K562 (cell line): ENCODE measurements at regions not wholly inside any gene's neighbourhood (a gene's known extent, or its start where the extent isn't known, plus 50 kb on each side); places are given as distances from the start of the nearest gene placed in this dataset.

Experiments
- ATAC-seq: fragments of 200-7000 bp; cut with Tn5 transposase; 3 replicates; pipeline ENCODE4 v1.9.1; 2020; ENCODE audit warnings: moderate library complexity
- BruUV-seq: library from RNA; stranded (reverse); fragments of 400-500 nt; replicated peaks from 2 replicates; lab custom pipeline; 2021; lab: Mats Ljungman, UMichigan
- CTCF ChIA-PET: fragments of 300-600 bp; formaldehyde crosslinking; extraction: SDS; loops from one replicate; lab custom pipeline; 2021; ENCODE audit warnings: low intra/inter-chr PET ratio; lab: Yijun Ruan, JAX
- POLR2A ChIA-PET: fragments of 300-600, 350-650 bp; sonication (Branson Sonifier 250); formaldehyde crosslinking; extraction: SDS; loops from one replicate; lab custom pipeline; 2021; ENCODE audit warnings: antibody characterized with exemption, inconsistent platforms; lab: Yijun Ruan, JAX
- DNase-seq, 4 experiments: peaks; one replicate each; pipeline versions ENCODE4 v3.0.0 to v3.0.0-alpha.2; 2011 to 2018; ENCODE audit warnings: low spot score in 3 of 4, mixed read lengths in 3 of 4; ENCODE audit errors: extremely low read depth in 1 of 4
- FAIRE-seq: peaks from 2 replicates; lab custom pipeline; 2011; peaks lifted over from hg19 to GRCh38; lab: Jason Lieb, UNC
- H2AFZ ChIP-seq: 2 replicates; pipeline ENCODE4 v1.6.0; 2011; ENCODE audit warnings: low read depth, low read length, control low read depth, inconsistent platforms
- H3K27ac ChIP-seq: fragments of 200-600 bp; 3 replicates; pipeline ENCODE4 v1.8.0; 2011; ENCODE audit warnings: low read depth, mild to moderate bottlenecking, control low read depth, inconsistent platforms, low read length, moderate library complexity, mixed read lengths; ENCODE audit errors: extremely low read depth
- H3K27me3 ChIP-seq, 2 experiments: fragments of 300-600 bp in 1 of 2; 2 replicates in 1 of 2; 3 replicates in 1 of 2; pipeline versions ENCODE4 v1.6.0 to v1.8.0; 2011; ENCODE audit warnings: inconsistent platforms in 2 of 2, low read length in 2 of 2, mild to moderate bottlenecking in 1 of 2, mixed read lengths in 1 of 2, moderate library complexity in 1 of 2; ENCODE audit not compliant: control insufficient read depth in 2 of 2, insufficient read depth in 2 of 2
- H3K36me3 ChIP-seq: fragments of 300-600 bp; 3 replicates; pipeline ENCODE4 v1.8.0; 2011; ENCODE audit warnings: mild to moderate bottlenecking, low read length, inconsistent platforms; ENCODE audit not compliant: control insufficient read depth, insufficient read depth
- H3K4me1 ChIP-seq, 2 experiments: fragments of 200-600 bp in 1 of 2; replicated peaks in 1 of 2; 2 replicates in 1 of 2; 3 replicates in 1 of 2; pipeline versions ENCODE4 v1.5.1 to v1.8.0; 2011; ENCODE audit warnings: inconsistent platforms in 2 of 2, low read length in 2 of 2, mild to moderate bottlenecking in 1 of 2, mixed read lengths in 1 of 2, moderate library complexity in 1 of 2; ENCODE audit not compliant: control insufficient read depth in 2 of 2, insufficient read depth in 2 of 2
- H3K4me2 ChIP-seq: 2 replicates; pipeline ENCODE4 v1.6.1; 2011; ENCODE audit warnings: low read length, control low read depth, inconsistent platforms, mixed read lengths; ENCODE audit not compliant: insufficient read depth
- H3K4me3 ChIP-seq: fragments of 200-600 bp; sonication (generic), shearing (Covaris generic); 2 replicates; pipeline ENCODE4 v1.5.1; 2016; ENCODE audit warnings: control low read depth, inconsistent platforms
- H3K79me2 ChIP-seq: fragments of 200-600 bp; 3 replicates; pipeline ENCODE4 v1.8.0; 2011; ENCODE audit warnings: low read length, inconsistent platforms; ENCODE audit not compliant: control insufficient read depth, insufficient read depth
- H3K9ac ChIP-seq, 2 experiments: 2 replicates each; pipeline versions ENCODE4 v1.6.0 to v1.6.1; 2011; ENCODE audit warnings: low read depth in 2 of 2, low read length in 2 of 2, control low read depth in 1 of 2, inconsistent platforms in 1 of 2, mild to moderate bottlenecking in 1 of 2, mixed read lengths in 1 of 2; ENCODE audit not compliant: insufficient read depth in 1 of 2
- H3K9me1 ChIP-seq: one replicate; pipeline ENCODE4 v1.6.0; 2011; ENCODE audit warnings: inconsistent platforms, mild to moderate bottlenecking, low read length, moderate library complexity; ENCODE audit not compliant: control insufficient read depth, insufficient read depth
- H3K9me3 ChIP-seq: replicated peaks from 2 replicates; pipeline ENCODE4 v1.5.1; 2011; ENCODE audit warnings: low read depth, low read length, inconsistent platforms; ENCODE audit not compliant: control insufficient read depth, insufficient read depth
- H4K20me1 ChIP-seq: replicated peaks from 2 replicates; pipeline ENCODE4 v1.6.1; 2011; ENCODE audit warnings: low read length, inconsistent platforms, mixed read lengths; ENCODE audit not compliant: control insufficient read depth, insufficient read depth
- ID3 ChIP-seq, 2 experiments: fragments of 250-450 bp in 1 of 2; fragments of 450-650 bp in 1 of 2; sonication (Bioruptor Pico) in 1 of 2; IDR thresholded peaks; 2 replicates each; pipeline versions ENCODE4 v1.6.1 to v1.8.0; 2016 to 2021; ENCODE audit warnings: mild to moderate bottlenecking in 2 of 2, moderate library complexity in 2 of 2, missing compliant biosample characterization in 1 of 2, missing genetic modification characterization in 1 of 2
- OTX1 ChIP-seq: fragments of 450-650 bp; formaldehyde crosslinking; IDR thresholded peaks from 2 replicates; pipeline ENCODE4 v1.4.0; 2022; ENCODE audit warnings: mild to moderate bottlenecking
- SPI1 ChIP-seq: IDR thresholded peaks from 2 replicates; pipeline ENCODE4 v1.6.1; 2011; ENCODE audit warnings: low read depth, low read length, control low read depth, borderline replicate concordance
- TFE3 ChIP-seq: fragments of 450-650 bp; formaldehyde crosslinking; IDR thresholded peaks from 2 replicates; pipeline ENCODE4 v1.4.0; 2020; ENCODE audit warnings: mild to moderate bottlenecking, mixed read lengths
- ZFX ChIP-seq: sonication (generic); formaldehyde crosslinking; IDR thresholded peaks from 2 replicates; pipeline ENCODE4 v1.8.0; 2022; ENCODE audit warnings: mild to moderate bottlenecking, missing genetic modification reagents, moderate library complexity
- WGBS: fragments of 100-300 bp; shearing (Covaris generic); methylation state at CpG from one replicate; pipeline ENCODE4 v1.1.6; 2016; ENCODE audit warnings: low coverage, mixed read lengths; ENCODE audit not compliant: insufficient coverage; ENCODE audit errors: missing lambda C conversion rate; 5-methylcytosine and 5-hydroxymethylcytosine counted together
- in situ Hi-C: fragments of 300-500 bp; cut with MboI; formaldehyde crosslinking; loops from 4 replicates; pipeline ENCODE4 v1.15.0; 2018; ENCODE audit warnings: inconsistent platforms, mixed read lengths
- intact Hi-C: fragments of 100-400 bp; cut with micrococcal nuclease; formaldehyde crosslinking; loops from 2 replicates; pipeline ENCODE4 v1.14.2; 2022

GRCh38 chr4:123547216-123548165, 150.9 kb downstream of the SPRY1 start (continued):
- TF ChIP-seq OTX1 (CRISPR knock-in tag) (no peak), TFE3 (CRISPR knock-in tag) (peak; percentile 64), ID3 (CRISPR knock-in tag; IDR thresholded peaks at IDR 0.05) (no peak), ID3 (tag; IDR thresholded peaks at IDR 0.05) (no peak)

- Histone ChIP-seq H3K9ac (peak overlapping the region in 1 of 2 experiments; percentile 5; a peak in 1 of 4 replicates), H3K4me2 (no peak overlapping the region), H3K79me2 (no peaks in the 10 kb centered on the region), H3K9me3 (no peaks in the 10 kb centered on the region), H3K27me3 (peaks cover 0 to 6% of the 10 kb centered on the region in 2 experiments; a peak in 1 of 5 replicates), H3K4me1 (peaks cover 0 to 10% of the 10 kb centered on the region in 2 experiments; a peak in 2 of 5 replicates), H3K4me3 (no peak overlapping the region), H3K9me1 (no peaks in the 10 kb centered on the region), H4K20me1 (no peaks in the 10 kb centered on the region), H3K36me3 (no peaks in the 10 kb centered on the region), H3K27ac (no peak overlapping the region), H2AFZ (no peak overlapping the region)
- CTCF ChIA-PET: no interaction called here
- intact Hi-C loops (no loop called here), in situ Hi-C loops (no loop called here)
- FAIRE-seq (no peak), ATAC-seq (no peak), DNase-seq (no peak)
- 14% methylated on average over 4 of the region's 4 CpGs for WGBS
- BruUV-seq: no TSS peak
- no peak for TF ChIP-seq ZFX (CRISPR knock-in tag)
- TF ChIP-seq SPI1: peak; percentile 60; the same call in 1 of the 2 replicates
- POLR2A ChIA-PET: interaction anchor here (1.6 kb wide), 1 partner anchor 11 kb away, joined by 4 read pairs; no protein-coding TSS in a partner anchor
These were observed 156.7 kb downstream of the SPRY1 start for GRCh38 chr4:123553279-123553678.
